ENCODE measurements at regions not wholly inside any gene's neighbourhood (a gene's known extent, or its start where the extent isn't known, plus 50 kb on each side); places are given as distances from the start of the nearest gene placed in this dataset.

DNA sequence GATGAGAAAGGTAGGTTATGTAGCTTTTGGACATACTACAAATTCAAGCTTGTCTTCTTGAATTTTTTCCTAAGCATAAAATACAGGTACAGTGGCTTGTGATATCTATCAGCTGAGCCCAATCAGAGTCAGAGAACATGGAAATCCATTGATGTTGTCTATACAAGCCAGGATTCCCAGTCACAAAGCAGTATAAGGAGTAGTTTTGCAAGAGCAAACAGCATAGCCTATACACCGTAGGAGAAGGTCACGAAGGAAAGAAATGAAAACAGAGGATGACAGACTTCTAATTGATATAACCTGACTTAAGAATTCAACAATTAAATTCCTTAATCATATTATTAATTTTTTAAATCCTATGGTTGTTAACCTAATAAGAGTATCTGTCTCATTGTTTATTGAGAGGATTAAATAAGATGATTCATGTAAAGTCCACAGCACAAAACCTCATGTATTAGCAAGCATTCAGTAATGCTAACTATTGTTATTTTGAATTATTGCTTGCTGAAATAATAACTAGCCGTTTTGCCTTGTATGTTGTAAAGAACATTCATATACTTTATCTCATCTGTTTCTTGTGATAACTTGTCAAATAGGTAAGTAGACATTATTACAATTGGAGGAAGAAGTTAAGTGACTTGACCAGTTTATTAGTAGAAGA is 276.6 kb upstream of the ZPLD1 start:
- TF ChIP-seq, protein P1, sequence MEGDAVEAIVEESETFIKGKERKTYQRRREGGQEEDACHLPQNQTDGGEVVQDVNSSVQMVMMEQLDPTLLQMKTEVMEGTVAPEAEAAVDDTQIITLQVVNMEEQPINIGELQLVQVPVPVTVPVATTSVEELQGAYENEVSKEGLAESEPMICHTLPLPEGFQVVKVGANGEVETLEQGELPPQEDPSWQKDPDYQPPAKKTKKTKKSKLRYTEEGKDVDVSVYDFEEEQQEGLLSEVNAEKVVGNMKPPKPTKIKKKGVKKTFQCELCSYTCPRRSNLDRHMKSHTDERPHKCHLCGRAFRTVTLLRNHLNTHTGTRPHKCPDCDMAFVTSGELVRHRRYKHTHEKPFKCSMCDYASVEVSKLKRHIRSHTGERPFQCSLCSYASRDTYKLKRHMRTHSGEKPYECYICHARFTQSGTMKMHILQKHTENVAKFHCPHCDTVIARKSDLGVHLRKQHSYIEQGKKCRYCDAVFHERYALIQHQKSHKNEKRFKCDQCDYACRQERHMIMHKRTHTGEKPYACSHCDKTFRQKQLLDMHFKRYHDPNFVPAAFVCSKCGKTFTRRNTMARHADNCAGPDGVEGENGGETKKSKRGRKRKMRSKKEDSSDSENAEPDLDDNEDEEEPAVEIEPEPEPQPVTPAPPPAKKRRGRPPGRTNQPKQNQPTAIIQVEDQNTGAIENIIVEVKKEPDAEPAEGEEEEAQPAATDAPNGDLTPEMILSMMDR (IDR thresholded peaks at IDR 0.05 in 8 of 11, conservative IDR thresholded peaks at IDR 0.05 in 3 of 11), result no peak
- TF ChIP-seq POLR2A (IDR thresholded peaks at IDR 0.05) (no peak), POLR2AphosphoS5 (IDR thresholded peaks at IDR 0.05) (no peak)

Data from spleen (tissue), 7 donors.